ENCODE measurements at regions not wholly inside any gene's neighbourhood (a gene's known extent, or its start where the extent isn't known, plus 50 kb on each side); places are given as distances from the start of the nearest gene placed in this dataset.

- no peak for TF ChIP-seq CTCF (IDR thresholded peaks at IDR 0.05 in 8 of 11, conservative IDR thresholded peaks at IDR 0.05 in 3 of 11)
- no peak for TF ChIP-seq POLR2AphosphoS5 (IDR thresholded peaks at IDR 0.05)
- no peak for TF ChIP-seq POLR2A (IDR thresholded peaks at IDR 0.05)
These were observed 123.6 kb upstream of the JUN start for GRCh38 chr1:58907398-58907797.

All from spleen (tissue), 7 donors.